HFFc6 (cell line): ENCODE measurements at regions not wholly inside any gene's neighbourhood (a gene's known extent, or its start where the extent isn't known, plus 50 kb on each side); places are given as distances from the start of the nearest gene placed in this dataset.
"Not testable (repeated sequence)": the region's sequence is repeated elsewhere in the genome, so short reads cannot be mapped to it uniquely, and the experiment has no call there.

Source experiments
- DNase-seq: peaks from one replicate; pipeline ENCODE4 v3.0.0-alpha.2; 2018
- H3K27ac Mint-ChIP-seq: 2 replicates; pipeline ENCODE4 v1.8.0; 2020; ENCODE audit warnings: mild to moderate bottlenecking, mixed read lengths
- H3K27me3 Mint-ChIP-seq: 2 replicates; pipeline ENCODE4 v1.8.0; 2021; ENCODE audit warnings: mild to moderate bottlenecking, moderate library complexity, mixed read lengths; ENCODE audit not compliant: insufficient read depth
- H3K36me3 Mint-ChIP-seq: 2 replicates; pipeline ENCODE4 v1.8.0; 2021; ENCODE audit warnings: low read depth, mixed read lengths
- H3K4me1 Mint-ChIP-seq: 2 replicates; pipeline ENCODE4 v1.8.0; 2020; ENCODE audit warnings: low read depth, mixed read lengths
- H3K4me3 Mint-ChIP-seq: 2 replicates; pipeline ENCODE4 v1.8.0; 2020; ENCODE audit warnings: mild to moderate bottlenecking, moderate library complexity, mixed read lengths
- H3K9me3 Mint-ChIP-seq: 2 replicates; pipeline ENCODE4 v1.8.0; 2020; ENCODE audit warnings: mild to moderate bottlenecking, mixed read lengths
- CTCF ChIP-seq: fragments of 200-600 bp; sonication (generic); IDR thresholded peaks from 2 replicates; pipeline ENCODE4 v1.5.0; 2021; ENCODE audit warnings: antibody characterized with exemption, mild to moderate bottlenecking

GRCh38 chr5:92674321-92674720 is 906.7 kb downstream of the NR2F1-AS1 start:
- TF ChIP-seq CTCF, result no peak
- Mint-ChIP-seq H3K36me3 (no peaks in the 10 kb centered on the region), H3K27ac (no peak overlapping the region), H3K4me1 (no peaks in the 10 kb centered on the region; the same call in 1 of the 2 replicates), H3K4me3 (no peak overlapping the region), H3K9me3 (no peaks in the 10 kb centered on the region), H3K27me3 (no peaks in the 10 kb centered on the region)
- no peak for DNase-seq

- Mint-ChIP-seq H3K27ac (no peak overlapping the region), H3K36me3 (no peaks in the 10 kb centered on the region), H3K27me3 (no peaks in the 10 kb centered on the region), H3K4me3 (no peak overlapping the region), H3K4me1 (no peaks in the 10 kb centered on the region), H3K9me3 (no peaks in the 10 kb centered on the region)
- DNase-seq, result no peak
- no peak for TF ChIP-seq CTCF
Observed at GRCh38 chr5:92665506-92665905, 915.5 kb downstream of the NR2F1-AS1 start.

GRCh38 chr5:92662741-92663140 is 918.3 kb downstream of the NR2F1-AS1 start:
- H3K9me3 Mint-ChIP-seq, result no peaks in the 10 kb centered on the region

GRCh38 chr5:92659246-92659645 is 921.8 kb downstream of the NR2F1-AS1 start:
- Mint-ChIP-seq H3K4me3 (no peak overlapping the region), H3K27me3 (peaks cover 2% of the 10 kb centered on the region; the same call in 1 of the 2 replicates), H3K27ac (no peak overlapping the region), H3K9me3 (no peaks in the 10 kb centered on the region), H3K4me1 (no peaks in the 10 kb centered on the region), H3K36me3 (no peaks in the 10 kb centered on the region)
- TF ChIP-seq CTCF, result no peak
- DNase-seq, result no peak

More at GRCh38 chr5:92662741-92663140, 918.3 kb downstream of the NR2F1-AS1 start:
- TF ChIP-seq CTCF, result no peak
- H3K36me3 Mint-ChIP-seq, result no peaks in the 10 kb centered on the region
- H3K4me1 Mint-ChIP-seq, result no peaks in the 10 kb centered on the region
- H3K4me3 Mint-ChIP-seq, result no peak overlapping the region
- peaks cover 2% of the 10 kb centered on the region; the same call in 1 of the 2 replicates for H3K27me3 Mint-ChIP-seq
- H3K27ac Mint-ChIP-seq, result no peak overlapping the region
- DNase-seq, result no peak

GRCh38 chr5:92654601-92655000 is 926.4 kb downstream of the NR2F1-AS1 start:
- not testable (repeated sequence) for H3K9me3 Mint-ChIP-seq, DNase-seq, H3K4me3 Mint-ChIP-seq, H3K27me3 Mint-ChIP-seq, H3K27ac Mint-ChIP-seq, H3K36me3 Mint-ChIP-seq, H3K4me1 Mint-ChIP-seq

GRCh38 chr5:92653730-92654461 is 927.1 kb downstream of the NR2F1-AS1 start:
- no peak for DNase-seq
- H3K27ac Mint-ChIP-seq, result no peak overlapping the region
- no peaks in the 10 kb centered on the region; the same call in 1 of the 2 replicates for H3K27me3 Mint-ChIP-seq
- TF ChIP-seq CTCF, result no peak
- H3K9me3 Mint-ChIP-seq, result no peaks in the 10 kb centered on the region
- no peaks in the 10 kb centered on the region for H3K36me3 Mint-ChIP-seq
- H3K4me1 Mint-ChIP-seq, result peaks cover 8% of the 10 kb centered on the region; the same call in 1 of the 2 replicates
- H3K4me3 Mint-ChIP-seq, result no peak overlapping the region
